ENCODE measurements at regions not wholly inside any gene's neighbourhood (a gene's known extent, or its start where the extent isn't known, plus 50 kb on each side); places are given as distances from the start of the nearest gene placed in this dataset.

DNA sequence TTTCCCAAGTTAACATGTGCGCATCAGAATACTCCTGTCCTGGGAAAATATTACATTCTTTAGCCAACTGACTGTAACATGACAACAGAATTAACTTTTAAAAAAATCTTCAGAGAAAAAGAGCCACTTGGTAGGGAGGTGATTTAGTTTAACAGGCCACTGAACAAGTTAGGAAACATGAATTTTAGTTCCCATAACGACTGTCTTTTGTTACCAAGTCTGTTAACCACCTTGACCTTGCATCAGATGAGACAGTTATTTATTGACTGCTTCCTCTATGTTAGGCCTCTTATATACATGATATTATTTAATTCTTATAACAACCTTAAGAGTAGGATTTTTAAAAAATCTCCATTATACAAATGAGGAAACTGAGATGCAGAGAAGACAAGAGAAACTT is 268.6 kb downstream of the NDFIP2 start:
- no peak for TF ChIP-seq CTCF (conservative IDR thresholded peaks at IDR 0.05; ENCODE audit: low read depth, low read length)
- peak; percentile 91 for DNase-seq (ENCODE audit: low read depth)
- H3K4me3 ChIP-seq (ENCODE audit: low read depth, low read length): no peak overlapping the region

DNA sequence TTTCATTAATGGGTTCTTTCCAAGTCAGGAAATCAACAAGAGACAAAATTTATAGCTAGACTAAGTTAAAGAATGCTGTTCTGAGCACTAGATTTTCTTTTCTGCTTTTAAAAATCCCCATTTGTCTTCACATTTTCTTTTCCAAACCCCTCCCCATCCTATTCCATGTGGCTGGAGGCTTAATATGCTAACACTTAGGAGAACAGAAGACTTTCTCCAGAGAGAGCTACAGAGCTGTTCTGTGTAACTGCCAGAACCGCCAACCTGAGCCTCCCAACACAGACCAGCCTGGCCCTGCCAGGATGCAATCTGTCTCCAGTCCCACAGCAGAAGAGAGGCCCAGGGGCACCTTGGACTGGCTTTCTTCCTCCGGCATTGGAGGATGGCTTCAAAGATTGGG is 264.1 kb downstream of the NDFIP2 start:
- no peak overlapping the region for H3K4me3 ChIP-seq (ENCODE audit: low read depth, low read length)
- TF ChIP-seq CTCF (conservative IDR thresholded peaks at IDR 0.05; ENCODE audit: low read depth, low read length): no peak
- no peak for DNase-seq (ENCODE audit: low read depth)

GRCh38 chr13:79742923-79743322 is 262.0 kb downstream of the NDFIP2 start:
- no peak overlapping the region for H3K4me3 ChIP-seq (ENCODE audit: low read depth, low read length)
- TF ChIP-seq CTCF (conservative IDR thresholded peaks at IDR 0.05; ENCODE audit: low read depth, low read length): no peak
- DNase-seq (ENCODE audit: low read depth): no peak

DNA sequence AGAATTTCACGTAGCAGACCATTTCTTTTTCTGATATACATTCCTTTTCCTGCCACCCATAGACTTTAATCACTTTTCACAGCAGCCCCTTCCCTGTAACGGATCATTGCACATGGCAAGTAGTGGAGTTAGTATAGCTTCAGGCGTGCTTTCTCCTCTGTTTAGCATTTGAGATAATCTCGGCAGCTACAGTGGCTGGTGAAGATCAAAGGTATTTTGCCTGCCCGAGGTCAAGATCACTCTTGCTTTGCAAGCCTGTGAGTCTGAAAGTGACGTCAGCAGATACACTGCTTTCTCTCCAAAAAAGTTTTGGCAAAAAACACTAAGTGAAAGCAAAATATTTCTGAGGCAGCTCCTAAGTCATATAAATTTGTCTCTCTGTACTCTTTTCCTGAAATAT is 260.0 kb downstream of the NDFIP2 start:
- no peak overlapping the region for H3K4me3 ChIP-seq (ENCODE audit: low read depth, low read length)
- TF ChIP-seq CTCF (conservative IDR thresholded peaks at IDR 0.05; ENCODE audit: low read depth, low read length): no peak
- peak; percentile 19 for DNase-seq (ENCODE audit: low read depth)

GRCh38 chr13:79736356-79736755 is 255.4 kb downstream of the NDFIP2 start:
- no peak for DNase-seq (ENCODE audit: low read depth)
- H3K4me3 ChIP-seq (ENCODE audit: low read depth, low read length): no peak overlapping the region
- TF ChIP-seq CTCF (conservative IDR thresholded peaks at IDR 0.05; ENCODE audit: low read depth, low read length): no peak

- no peak for DNase-seq (ENCODE audit: low read depth)
- TF ChIP-seq CTCF (conservative IDR thresholded peaks at IDR 0.05; ENCODE audit: low read depth, low read length): no peak
- H3K4me3 ChIP-seq (ENCODE audit: low read depth, low read length): no peak overlapping the region
Observed at GRCh38 chr13:79735228-79735627, 254.3 kb downstream of the NDFIP2 start.

DNA sequence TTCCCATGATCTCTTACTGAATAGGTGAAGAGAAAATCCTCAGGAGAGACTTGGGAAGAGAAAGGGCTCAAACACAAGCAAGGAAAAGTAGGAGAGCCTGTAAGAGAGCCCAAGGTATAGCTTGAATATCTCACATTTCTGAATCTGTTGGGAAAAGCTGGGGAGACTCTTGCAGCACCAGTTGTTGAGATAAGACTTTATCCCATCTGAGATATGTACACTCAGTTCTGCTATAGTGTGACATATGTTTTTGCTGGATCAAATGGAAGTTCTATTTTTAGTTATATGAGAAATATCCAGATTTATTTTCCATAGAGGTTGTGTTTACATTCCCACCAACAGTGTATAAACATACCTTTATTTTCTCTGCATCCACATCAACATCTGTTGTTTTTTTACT is 246.1 kb downstream of the NDFIP2 start:
- H3K4me3 ChIP-seq (ENCODE audit: low read depth, low read length): no peak overlapping the region
- DNase-seq (ENCODE audit: low read depth): no peak
- TF ChIP-seq CTCF (conservative IDR thresholded peaks at IDR 0.05; ENCODE audit: low read depth, low read length): no peak

Measured in epithelial cell of proximal tubule (primary cell).